ENCODE measurements at regions not wholly inside any gene's neighbourhood (a gene's known extent, or its start where the extent isn't known, plus 50 kb on each side); places are given as distances from the start of the nearest gene placed in this dataset.

DNA sequence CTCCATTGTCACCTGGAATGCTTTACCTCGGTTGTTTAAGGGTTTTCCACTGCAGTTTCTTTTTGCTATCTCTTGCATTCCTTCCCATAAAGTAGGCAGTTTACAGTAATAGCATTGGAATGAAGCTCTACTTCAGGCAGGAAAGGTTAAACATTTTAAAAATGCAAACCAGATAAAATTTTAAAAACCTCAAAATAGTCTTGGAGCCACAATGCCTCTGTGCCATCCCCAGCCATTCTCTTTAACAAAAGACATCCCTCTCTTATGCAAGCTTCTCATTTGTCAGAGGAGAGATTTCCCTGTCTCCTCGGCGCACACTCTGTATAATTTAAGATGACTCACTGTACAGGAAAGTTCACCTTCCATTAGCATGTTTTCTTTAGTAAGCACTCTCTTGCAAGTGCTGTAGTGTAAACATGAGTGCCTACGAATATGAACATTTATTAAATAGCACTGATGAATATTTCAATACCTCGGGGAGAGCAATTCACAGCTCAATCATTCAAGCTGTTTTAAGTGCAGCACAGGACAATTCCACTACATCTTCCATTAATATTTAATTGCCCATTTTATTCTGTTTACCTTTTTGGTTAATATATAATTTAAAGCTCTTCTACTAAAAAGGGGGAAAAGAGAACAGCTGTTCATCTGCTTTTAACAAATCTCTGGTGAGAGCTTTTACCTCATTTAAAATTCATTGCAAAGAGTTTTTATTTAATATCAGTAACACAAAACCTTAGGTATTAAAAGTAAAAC is 343.6 kb downstream of the SPATA31D1 start:
- DNase-seq = no peak

DNA sequence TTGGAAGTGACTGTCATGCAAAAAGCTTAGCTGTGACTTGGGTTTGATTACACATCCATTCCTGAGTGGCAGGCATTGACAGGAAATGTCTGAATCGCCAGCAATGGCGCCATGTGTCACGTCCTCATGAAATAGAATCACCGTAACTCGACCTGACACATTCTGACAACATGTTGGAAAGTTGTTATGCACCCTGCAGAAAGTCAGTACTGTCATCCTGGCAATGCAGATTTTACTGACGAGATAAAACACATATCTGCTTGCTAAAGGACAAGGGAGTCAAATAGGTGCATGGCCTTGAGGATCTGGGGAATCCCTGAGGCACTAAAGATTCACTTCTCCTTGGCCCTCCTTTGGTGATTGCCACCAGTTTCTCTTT is 344.2 kb downstream of the SPATA31D1 start:
- no peak for DNase-seq

DNA sequence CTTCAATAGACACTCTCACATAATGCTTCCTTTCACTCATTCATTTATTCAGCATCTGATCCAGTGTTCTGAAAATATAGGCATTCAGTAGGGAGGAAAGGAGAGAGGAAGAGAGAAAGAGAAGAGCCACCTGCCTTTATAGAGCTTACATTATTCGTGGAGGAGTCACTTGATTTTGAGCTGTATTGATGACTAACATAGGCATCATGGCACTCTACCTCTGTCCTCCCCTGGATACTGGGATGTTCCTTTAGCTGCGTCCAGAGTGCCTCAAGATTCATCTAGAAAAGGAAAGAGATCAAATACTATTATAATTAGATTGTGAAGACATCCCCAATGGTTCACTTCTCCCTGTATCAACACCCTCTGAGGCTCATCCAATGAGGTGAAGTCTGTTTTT is 345.1 kb downstream of the SPATA31D1 start:
- no peak for DNase-seq

DNA sequence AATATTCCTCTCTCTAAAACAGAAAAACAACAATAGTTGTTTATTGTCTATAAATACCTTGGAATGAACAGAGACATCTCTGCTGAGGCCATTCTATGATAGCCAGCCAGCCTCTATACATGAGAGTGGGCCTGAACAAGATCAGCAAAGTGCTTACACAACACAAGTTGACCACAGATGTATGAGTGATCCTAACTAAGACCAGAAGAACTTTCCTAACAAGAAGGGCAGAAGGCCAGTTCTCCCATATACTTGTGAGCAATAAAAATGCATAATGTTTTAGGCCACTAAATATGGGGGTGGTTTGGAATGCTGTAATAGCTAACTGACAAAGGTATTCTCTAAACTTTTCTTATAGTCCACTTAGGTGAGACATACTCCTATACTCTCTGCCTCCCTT is 345.7 kb downstream of the SPATA31D1 start:
- no peak for DNase-seq

DNA sequence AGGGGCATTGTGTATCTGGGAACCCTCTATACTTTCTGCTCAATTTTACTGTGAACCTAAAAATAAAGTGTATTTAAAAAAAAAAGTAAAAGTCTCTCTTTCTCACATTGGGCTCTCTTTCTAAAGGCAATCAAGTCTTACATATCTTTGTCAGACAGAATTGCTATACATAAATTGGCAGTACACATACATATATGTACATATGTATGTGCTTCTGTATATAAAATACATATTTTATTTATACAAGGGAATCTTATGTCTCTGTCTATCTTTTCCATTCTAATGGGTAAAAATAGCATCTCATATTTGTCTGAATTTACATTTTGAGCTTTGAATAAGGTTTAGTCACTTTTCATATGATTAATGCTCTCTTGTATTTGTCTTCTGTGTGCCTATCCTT is 348.8 kb downstream of the SPATA31D1 start:
- no peak for DNase-seq

DNA sequence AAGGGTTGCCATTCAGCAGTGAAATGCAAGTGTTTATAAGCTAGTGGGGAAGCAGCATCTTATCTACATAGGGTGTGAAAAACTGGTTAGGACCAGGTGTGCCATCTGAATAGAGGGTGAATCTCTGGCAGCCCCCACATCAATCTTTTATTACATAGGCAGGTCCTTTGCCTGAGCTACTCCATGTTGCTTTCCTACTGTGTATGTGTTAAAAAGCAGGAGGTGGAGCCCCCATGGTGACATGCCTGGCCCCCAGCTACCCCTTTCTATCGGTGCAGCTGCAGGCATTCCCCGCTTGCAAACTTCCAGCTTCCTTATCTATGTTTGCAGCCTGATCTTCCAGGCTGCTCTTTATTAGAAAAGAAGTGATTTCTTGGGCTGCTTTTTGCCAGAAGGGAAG is 353.5 kb downstream of the SPATA31D1 start:
- DNase-seq = no peak

DNA sequence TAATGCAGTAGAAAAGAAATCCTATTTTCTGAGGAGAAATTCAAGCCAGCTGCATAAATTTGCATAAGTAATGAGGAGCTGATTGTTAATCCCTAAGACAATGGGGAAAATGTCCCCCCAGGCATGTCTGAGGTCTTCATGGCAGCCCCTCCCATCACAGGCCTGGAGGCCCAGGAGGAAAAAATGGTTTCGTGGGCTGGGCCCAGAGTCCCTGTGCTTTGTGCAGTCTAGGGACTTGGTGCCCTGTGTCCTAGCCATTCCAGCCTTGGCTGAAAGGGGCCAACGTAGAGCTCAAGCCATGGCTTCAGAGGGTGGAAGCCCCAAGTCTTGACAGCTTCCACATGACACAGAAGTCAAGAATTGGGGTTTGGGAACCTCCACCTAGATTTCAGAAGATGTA is 357.5 kb downstream of the SPATA31D1 start:
- DNase-seq = no peak

DNA sequence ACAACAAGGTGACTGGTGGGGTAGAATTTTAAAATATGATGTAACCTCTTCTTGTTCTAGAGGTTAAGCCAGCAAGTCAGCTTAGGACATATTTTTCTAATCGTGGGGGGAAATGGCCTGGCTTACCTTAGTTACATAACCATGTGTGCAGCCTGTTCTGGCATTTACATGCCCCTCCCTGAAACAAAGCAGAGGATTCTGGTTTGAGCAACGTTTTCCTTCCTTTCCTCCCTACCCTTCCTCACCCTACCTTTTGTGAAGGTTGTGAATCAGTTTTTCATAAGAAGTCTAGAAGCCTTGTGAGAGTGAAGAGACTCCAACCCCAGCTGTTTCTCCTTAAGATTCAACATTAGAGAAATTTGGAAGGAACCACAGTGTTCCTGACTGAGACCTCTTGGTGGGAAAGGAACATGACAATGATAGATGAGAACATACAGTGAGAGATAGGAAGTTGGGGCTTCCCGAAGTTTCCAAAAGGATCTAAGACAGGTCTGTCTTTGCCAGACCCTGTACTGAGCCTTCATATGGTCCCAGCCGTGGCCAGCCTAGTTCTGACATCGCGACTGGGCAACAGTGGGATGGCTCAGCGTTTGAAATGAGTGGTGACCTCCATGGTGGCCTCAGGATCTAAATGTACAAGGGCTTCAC is 365.2 kb downstream of the SPATA31D1 start:
- DNase-seq = no peak

DNA sequence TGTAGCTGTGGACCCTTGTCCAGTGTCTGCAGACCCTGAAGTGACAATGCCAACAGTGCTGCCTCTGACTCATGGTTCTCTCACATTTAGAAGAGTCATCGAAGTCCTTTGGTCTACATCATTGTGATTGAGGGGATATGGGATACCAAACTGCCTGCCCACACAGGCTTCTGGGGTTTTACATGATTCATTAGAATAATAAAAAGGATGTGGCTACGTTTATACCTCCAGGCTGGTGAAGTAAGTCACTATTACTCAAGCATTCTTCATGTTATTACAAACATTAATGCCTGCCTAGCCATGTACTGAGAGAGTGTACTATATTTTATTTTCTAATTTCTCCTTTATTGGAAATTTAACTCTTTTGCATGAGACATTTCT is 365.7 kb downstream of the SPATA31D1 start:
- DNase-seq = no peak

DNA sequence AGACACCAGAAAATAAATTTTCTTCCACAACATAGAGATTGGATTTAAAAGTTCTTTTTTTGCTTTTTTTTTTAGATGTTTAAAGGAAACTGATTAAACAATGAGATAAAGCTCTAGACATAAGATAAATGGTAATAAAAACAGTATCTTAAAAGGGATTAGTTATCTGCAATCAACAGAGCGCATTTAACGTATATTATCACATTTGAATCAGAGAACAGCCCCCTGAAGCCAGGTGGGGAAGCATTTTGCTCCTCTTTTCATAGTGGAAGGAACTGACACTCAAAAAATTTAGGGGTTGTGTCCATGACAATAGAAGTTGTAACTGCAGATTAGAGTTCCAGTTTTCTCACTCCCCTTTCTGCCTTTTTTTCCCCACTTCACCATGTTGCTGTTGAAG is 367.6 kb downstream of the SPATA31D1 start:
- no peak for DNase-seq

DNA sequence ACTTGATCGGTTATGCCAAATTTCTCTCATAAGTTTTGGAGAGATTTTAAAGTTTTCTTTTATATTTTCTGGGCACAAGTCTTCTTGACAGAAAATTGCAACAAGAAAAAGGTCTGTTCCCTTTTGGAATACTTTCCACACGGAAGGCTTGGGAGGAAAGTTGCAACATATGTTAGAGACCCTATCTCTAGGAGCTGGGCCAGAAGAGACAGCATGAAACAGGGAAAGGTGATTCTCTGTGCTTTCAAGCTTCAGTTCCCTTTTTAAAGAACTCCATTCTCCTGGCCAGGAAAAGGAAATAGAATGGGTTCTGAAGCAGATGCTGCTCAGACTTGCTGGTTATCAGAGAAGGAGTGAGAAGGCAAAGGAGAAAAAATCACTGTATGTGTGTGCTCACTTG is 368.3 kb downstream of the SPATA31D1 start:
- DNase-seq = no peak

DNA sequence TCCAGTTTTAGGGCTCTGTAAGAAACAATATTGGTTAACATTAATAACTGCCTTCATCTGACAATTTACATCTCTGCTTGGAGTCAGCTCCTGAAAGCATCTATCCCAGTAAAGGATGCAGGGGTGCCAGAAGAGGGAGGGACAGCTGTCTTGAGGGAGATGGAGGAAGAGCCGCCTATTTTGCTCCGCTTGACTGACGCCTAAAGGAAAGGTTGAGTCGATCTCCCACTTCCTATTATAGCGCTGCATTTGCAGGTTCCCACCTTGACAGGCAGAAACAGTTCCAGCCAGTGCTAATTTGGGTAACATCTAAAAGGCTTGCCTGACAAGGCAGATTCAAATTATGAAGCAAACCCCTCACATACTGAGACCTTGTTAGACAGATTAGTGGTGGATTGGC is 374.6 kb downstream of the SPATA31D1 start:
- DNase-seq = peak; percentile 17

DNA sequence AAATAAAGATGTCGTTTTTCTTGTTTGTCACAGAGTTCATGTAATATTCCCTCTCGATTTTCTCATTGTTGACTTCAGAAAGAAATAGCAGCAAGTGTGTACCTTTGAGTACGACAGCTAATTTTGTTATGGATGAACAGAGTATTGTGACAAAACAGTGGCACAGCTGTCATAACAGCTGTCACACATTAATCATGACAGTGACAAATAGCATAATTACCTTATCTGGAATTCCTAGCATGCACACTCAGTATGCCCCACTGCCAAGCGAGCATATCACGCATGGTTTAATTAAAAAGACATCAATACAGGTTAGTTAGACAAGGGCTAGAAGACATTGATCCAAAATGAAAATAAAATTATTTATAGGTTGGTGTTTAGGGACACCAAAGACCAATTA is 375.1 kb downstream of the SPATA31D1 start:
- no peak for DNase-seq

DNA sequence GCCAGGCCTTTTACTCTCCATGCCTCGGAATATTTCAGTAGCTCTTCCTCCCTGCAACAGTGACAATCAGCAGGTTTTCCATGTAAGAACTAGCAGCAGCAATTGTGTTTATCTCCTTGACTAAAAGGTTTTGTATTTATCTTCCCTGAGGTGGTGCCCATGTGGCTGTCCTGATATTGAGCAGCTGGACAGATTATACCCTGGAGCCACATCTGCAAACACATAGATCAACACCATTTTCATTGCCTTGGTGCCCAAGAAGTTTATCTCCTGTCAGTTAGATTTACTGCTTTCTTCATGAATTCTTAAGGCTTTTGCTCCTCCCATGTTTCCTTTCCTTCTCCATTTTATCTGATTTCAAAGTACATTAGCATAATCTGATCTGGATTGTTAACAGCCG is 378.4 kb downstream of the SPATA31D1 start:
- no peak for DNase-seq

DNA sequence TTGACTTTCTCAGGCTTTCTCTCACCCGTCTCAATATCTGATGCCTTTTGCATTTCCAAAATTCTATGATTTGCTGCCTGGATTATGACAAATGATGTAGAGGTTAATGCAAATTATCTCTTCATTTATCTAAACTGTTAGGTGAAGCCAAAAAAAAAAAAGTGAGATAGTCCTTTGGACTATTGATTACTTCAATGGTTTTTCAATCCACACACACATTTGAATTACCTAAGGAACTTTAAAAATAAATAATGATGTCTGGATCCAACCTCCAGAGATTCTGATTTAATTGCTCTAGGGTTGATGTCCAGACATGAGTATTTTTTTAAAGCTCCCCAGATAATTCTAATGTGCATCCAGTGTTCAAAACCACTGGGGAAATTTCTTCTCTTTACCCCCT is 379.4 kb downstream of the SPATA31D1 start:
- DNase-seq = no peak

DNA sequence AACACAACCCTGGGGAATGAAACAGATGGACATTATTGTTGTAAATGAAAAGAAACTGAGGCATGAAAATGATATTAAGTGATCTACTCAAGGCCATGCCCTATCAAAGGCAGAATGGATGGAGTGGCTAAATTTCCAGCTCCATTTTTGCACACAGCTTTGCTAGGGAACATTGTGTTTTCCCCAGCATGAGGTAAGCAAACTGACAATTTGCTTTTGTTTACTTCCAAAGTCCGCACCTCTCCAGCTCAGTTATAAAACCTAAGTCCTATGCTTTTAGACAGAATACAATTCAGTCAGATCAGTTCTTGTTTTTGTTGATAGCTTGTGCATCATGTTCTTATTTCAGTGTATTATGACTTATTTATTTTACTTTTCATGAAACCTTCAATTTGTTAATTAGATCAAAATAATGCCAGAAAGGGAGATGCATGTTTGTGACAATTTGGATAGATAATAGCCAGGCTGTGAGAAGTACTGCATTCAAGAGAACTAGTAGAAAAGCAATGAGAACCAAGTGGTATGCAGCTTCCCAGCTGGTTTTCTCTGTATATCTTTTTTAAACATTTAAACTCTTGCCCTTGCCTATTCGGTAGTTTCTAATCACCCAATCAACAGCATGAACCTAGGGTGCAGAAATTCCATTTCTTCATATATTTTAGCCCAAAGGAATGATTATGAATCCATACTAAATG is 380.8 kb downstream of the SPATA31D1 start:
- no peak for DNase-seq

DNA sequence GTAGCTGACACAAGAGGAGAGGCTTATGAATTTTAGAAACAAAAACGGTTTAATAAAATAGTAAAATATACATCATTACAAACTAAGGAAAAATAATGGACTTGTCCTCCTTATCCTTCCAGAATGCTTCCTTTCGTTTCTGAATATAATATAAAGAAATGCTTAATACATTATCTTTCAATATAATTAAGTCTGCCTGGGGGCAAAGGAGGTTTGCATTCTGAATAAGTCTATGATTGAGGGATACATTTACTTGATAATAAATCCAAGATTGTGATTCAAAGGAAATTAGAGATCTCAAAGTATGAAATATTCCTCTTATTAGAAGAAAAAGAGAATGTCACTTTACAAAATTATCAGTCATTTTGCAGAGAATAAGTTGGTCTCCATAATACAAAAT is 386.5 kb downstream of the SPATA31D1 start:
- no peak for DNase-seq

DNA sequence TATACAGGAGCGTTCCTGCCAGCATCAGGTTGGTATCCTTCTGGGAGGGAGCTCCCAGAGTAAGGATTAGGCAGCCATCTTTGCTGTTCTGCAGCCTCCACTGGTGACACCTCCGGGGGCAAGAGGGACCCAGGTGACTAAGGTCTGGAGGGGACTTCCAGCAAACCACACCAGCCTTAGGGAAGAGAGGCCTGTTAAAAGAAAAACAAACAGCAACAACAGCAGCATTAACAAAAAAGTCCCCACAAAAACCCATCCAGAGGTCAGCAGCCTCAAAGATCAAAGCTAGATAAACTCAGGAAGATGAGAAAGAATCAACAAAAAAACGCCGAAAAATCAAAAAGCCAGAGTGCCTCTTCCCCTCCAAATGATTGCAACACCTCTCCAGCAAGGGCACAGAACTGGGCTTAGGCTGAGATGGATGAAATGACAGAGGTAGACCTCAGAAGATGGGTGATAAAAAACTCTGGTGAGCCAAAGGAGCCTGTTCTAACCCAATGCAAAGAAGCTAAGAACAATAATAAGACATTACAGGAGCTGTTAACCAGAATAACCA is 388.2 kb downstream of the SPATA31D1 start:
- no peak for DNase-seq

DNA sequence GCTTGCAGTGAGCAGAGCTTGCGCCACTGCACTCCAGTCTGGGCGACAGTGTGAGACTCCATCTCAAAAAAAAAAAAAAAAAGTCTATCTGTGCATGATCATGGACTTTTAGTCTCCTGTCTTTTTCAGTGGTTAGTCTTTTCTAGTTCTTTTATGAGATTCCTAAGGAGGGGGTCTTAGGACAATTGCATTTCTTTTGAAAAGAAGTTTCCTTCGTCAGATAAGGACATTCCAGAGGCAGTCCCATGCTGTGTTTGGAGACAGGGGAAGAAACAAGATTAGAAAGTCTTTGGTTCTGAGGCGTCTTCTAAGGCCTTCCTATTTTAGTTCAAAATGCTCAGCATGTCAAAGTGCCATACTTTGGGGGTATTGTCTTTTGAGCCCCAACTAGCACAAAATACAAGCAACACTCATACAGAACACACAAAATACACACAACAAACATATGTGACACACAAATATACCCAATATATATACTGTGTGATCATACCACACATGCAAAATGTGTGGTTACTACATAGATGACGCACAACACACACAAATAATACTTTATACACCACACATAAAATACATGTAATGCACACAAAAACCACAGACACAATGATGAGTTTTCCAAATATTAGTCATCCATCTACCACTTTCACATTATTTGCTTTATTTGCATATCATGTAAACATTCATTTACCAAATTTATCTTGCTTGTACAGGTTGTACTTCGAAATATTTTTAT is 394.5 kb downstream of the SPATA31D1 start:
- DNase-seq = no peak

DNA sequence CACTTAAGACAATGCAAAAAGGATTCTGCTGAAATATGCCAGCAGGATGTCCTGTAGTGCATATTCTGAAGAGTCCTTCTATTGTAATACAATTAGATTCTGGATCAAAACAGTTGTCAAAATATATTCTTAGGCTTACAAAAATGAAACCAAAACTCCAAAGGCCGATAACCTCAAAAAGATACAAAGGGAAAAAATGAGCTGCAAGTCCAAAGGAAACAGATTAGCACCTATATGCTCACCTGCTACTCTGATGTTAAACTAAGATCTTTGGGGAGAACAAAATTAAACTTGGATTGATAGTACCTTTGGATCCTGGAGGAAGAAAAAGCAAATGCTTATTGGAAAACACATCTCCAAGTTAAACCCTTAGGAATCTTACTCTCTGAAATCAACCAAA is 397.1 kb downstream of the SPATA31D1 start:
- no peak for DNase-seq

DNA sequence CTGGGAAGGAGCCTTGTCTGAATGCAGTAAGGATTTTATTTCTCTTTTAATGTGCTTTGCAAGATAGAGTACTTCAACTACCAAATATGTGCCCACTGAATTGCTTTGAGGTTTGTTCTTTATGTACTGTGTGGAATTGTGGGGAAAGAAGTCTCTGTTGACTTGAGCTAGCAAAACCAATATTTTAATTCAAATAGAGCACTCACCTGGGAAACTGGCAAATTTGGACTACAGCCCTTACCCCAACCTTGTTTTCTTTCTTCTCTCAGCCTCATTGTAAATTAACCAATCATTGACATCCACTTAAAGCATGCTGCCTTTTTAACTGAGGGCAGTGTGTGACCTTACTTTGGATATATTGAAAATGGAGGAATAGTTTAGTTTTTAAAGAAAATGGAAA is 409.0 kb downstream of the SPATA31D1 start:
- DNase-seq = no peak

DNA sequence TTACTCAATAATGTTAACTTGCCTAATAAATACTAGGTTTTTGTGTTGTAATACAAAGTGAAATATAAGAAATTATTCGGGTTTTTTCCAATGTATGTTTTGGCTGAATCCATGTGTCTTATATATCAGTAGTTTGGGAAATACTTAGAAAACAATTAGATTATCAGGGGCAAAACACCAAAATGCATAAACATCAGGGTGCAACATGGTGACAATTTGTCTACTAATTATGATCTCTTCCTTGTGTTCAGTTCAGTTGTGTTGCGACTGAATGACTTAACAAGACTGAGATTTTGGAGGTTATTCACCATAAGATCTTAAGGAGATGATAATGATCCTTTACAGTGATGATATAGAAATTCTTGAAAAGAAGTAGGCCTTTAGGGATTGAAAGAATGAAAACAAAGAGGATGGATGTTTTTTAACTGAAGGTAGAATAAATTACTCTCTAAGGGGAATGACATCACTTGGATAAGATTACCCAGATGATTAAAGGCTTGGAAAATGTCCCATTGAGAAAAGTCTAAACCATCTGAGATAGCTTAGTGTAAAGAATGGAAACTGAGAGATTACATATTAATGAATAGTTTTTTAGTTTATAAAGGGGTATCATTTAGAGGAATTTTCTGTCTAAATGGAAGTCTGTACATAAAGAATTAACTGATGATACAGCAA is 415.8 kb downstream of the SPATA31D1 start:
- no peak for DNase-seq

DNA sequence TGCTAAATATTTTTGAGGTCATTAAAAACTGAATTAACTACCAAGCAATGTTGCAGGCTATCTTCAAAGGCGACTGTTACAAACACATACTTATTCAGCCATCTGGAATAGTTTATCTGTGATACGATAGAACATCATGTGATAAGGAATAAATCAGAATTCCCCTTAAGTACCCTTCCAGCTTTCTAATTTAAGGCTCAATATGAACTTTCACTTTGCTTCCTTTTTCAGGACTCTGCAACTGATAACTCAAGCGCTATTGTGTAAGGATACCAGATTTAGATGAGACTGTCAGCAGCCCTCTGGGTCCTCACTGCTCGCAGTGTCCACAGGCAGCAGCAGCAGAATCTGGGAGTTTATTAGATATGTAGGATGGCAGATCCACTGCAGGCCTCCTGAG is 416.3 kb downstream of the SPATA31D1 start:
- no peak for DNase-seq

Data from NCI-H1092 (cell line).